DOHH2 (cell line): ENCODE measurements at regions not wholly inside any gene's neighbourhood (a gene's known extent, or its start where the extent isn't known, plus 50 kb on each side); places are given as distances from the start of the nearest gene placed in this dataset.
"Not testable (repeated sequence)": the region's sequence is repeated elsewhere in the genome, so short reads cannot be mapped to it uniquely, and the experiment has no call there.

Source experiments
- H3F3A ChIP-seq: fragments of 200-600 bp; sonication (generic), shearing (Covaris generic); 2 replicates; pipeline ENCODE4 v1.6.0; 2016; ENCODE audit warnings: antibody characterized with exemption, mild to moderate bottlenecking; ENCODE audit not compliant: control insufficient read depth, insufficient read depth
- H3K27ac ChIP-seq: fragments of 200-600 bp; sonication (generic); 2 replicates; pipeline ENCODE4 v1.5.1; 2014; ENCODE audit warnings: low read depth, mild to moderate bottlenecking, low read length, moderate library complexity
- H3K27me3 ChIP-seq: fragments of 200-600 bp; sonication (generic); 2 replicates; pipeline ENCODE4 v1.6.1; 2014; ENCODE audit warnings: mild to moderate bottlenecking, low read length, mixed read lengths; ENCODE audit not compliant: control insufficient read depth
- H3K36me3 ChIP-seq: fragments of 200-600 bp; sonication (generic); 2 replicates; pipeline ENCODE4 v1.6.1; 2014; ENCODE audit warnings: mild to moderate bottlenecking, low read length, moderate library complexity, mixed read lengths; ENCODE audit not compliant: control insufficient read depth
- H3K4me1 ChIP-seq: fragments of 200-600 bp; sonication (generic); 2 replicates; pipeline ENCODE4 v1.6.1; 2014; ENCODE audit warnings: mild to moderate bottlenecking, low read length, mixed read lengths; ENCODE audit not compliant: control insufficient read depth
- H3K4me2 ChIP-seq: fragments of 200-600 bp; sonication (generic); 2 replicates; pipeline ENCODE4 v1.6.0; 2014; ENCODE audit warnings: mild to moderate bottlenecking, low read length, moderate library complexity
- H3K4me3 ChIP-seq: fragments of 200-600 bp; sonication (generic); 2 replicates; pipeline ENCODE4 v1.5.1; 2014; ENCODE audit warnings: mild to moderate bottlenecking, low read length, mixed read lengths
- H3K79me2 ChIP-seq: fragments of 200-600 bp; sonication (generic); 2 replicates; pipeline ENCODE4 v1.6.1; 2014; ENCODE audit warnings: mild to moderate bottlenecking, low read length, mixed read lengths; ENCODE audit not compliant: control insufficient read depth
- H3K9me2 ChIP-seq: fragments of 200-600 bp; sonication (generic); replicated peaks from 2 replicates; pipeline ENCODE4 v1.6.1; 2014; ENCODE audit warnings: mild to moderate bottlenecking, low read length, mixed read lengths; ENCODE audit not compliant: control insufficient read depth
- H3K9me3 ChIP-seq: fragments of 200-600 bp; sonication (generic); 2 replicates; pipeline ENCODE4 v1.6.1; 2014; ENCODE audit warnings: antibody characterized with exemption, low read length, mixed read lengths; ENCODE audit not compliant: control insufficient read depth, insufficient read depth
- H4K20me1 ChIP-seq: fragments of 200-600 bp; sonication (generic); 2 replicates; pipeline ENCODE4 v1.6.0; 2014; ENCODE audit warnings: low read depth, mild to moderate bottlenecking, antibody characterized with exemption, low read length, moderate library complexity; ENCODE audit not compliant: control insufficient read depth, insufficient read depth
- CTCF ChIP-seq: fragments of 200-600 bp; sonication (generic); IDR thresholded peaks from one replicate; pipeline ENCODE4 v1.5.1; 2014; ENCODE audit warnings: antibody characterized with exemption, mild to moderate bottlenecking, low read depth, low read length; ENCODE audit not compliant: poor library complexity, severe bottlenecking
- EZH2phosphoT487 ChIP-seq: fragments of 200-600 bp; sonication (generic); IDR thresholded peaks from 2 replicates; pipeline ENCODE4 v1.6.1; 2017; ENCODE audit warnings: borderline replicate concordance, mild to moderate bottlenecking, antibody characterized with exemption, low read length, moderate library complexity, mixed read lengths

- H3K27ac ChIP-seq: no peak overlapping the region
- no peaks in the 10 kb centered on the region for H3K27me3 ChIP-seq
- TF ChIP-seq CTCF (peak; percentile 35), EZH2phosphoT487 (no peak)
- no peaks in the 10 kb centered on the region for H3K9me3 ChIP-seq
- H3K4me1 ChIP-seq: no peaks in the 10 kb centered on the region
- no peak overlapping the region for H3K4me2 ChIP-seq
- no peaks in the 10 kb centered on the region for H3F3A ChIP-seq
- H4K20me1 ChIP-seq: no peaks in the 10 kb centered on the region
- H3K36me3 ChIP-seq: no peaks in the 10 kb centered on the region
- H3K79me2 ChIP-seq: no peaks in the 10 kb centered on the region
- no peaks in the 10 kb centered on the region for H3K9me2 ChIP-seq
- H3K4me3 ChIP-seq: no peak overlapping the region
These were observed 462.5 kb upstream of the FSHR start for GRCh38 chr2:49616800-49617199.

- H3K4me3 ChIP-seq, H3F3A ChIP-seq, H3K79me2 ChIP-seq, H3K4me2 ChIP-seq, H3K27ac ChIP-seq, H3K9me3 ChIP-seq, H3K4me1 ChIP-seq, H4K20me1 ChIP-seq, H3K27me3 ChIP-seq, H3K9me2 ChIP-seq, H3K36me3 ChIP-seq: not testable (repeated sequence)
These were observed 457.5 kb upstream of the FSHR start for GRCh38 chr2:49611796-49612195.

- H3K27ac ChIP-seq: no peak overlapping the region
- H3K9me3 ChIP-seq: no peaks in the 10 kb centered on the region
- no peaks in the 10 kb centered on the region for H4K20me1 ChIP-seq
- H3K4me1 ChIP-seq: no peaks in the 10 kb centered on the region
- no peak overlapping the region for H3K4me3 ChIP-seq
- H3K36me3 ChIP-seq: no peaks in the 10 kb centered on the region
- H3K27me3 ChIP-seq: no peaks in the 10 kb centered on the region
- no peaks in the 10 kb centered on the region for H3F3A ChIP-seq
- H3K4me2 ChIP-seq: no peak overlapping the region
- no peaks in the 10 kb centered on the region for H3K79me2 ChIP-seq
- no peaks in the 10 kb centered on the region for H3K9me2 ChIP-seq
- TF ChIP-seq CTCF (no peak), EZH2phosphoT487 (no peak)
These were observed 446.2 kb upstream of the FSHR start for GRCh38 chr2:49600524-49600923.

DNA sequence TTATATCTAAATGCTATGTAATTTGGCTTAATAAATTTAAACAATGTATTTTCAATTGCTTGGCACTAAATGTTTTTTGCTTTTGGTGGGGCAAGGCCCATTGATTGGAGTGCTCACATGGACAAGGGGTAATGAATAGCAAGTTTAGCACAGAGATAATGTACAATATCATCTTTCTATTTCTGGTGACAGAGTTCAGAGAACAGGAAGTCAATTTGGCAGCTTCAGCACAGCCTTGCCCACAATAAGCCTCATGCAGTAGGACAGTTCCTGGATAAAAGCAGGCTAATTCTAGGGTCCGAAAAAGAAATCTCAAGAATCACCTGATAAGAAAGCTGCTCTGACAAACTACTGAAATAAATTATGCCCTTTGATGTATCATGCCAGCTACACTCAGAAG lies 443.9 kb upstream of the FSHR start:
- Histone ChIP-seq H4K20me1 (no peaks in the 10 kb centered on the region), H3K4me2 (no peak overlapping the region), H3K79me2 (no peaks in the 10 kb centered on the region), H3K4me3 (no peak overlapping the region), H3K9me3 (peaks cover 6% of the 10 kb centered on the region; the same call in 1 of the 2 replicates), H3K27me3 (no peaks in the 10 kb centered on the region), H3F3A (no peaks in the 10 kb centered on the region), H3K4me1 (no peaks in the 10 kb centered on the region), H3K9me2 (no peaks in the 10 kb centered on the region), H3K27ac (no peak overlapping the region), H3K36me3 (no peaks in the 10 kb centered on the region)
- TF ChIP-seq CTCF: no peak
- TF ChIP-seq EZH2phosphoT487: no peak
